K562 (cell line): ENCODE measurements at regions not wholly inside any gene's neighbourhood (a gene's known extent, or its start where the extent isn't known, plus 50 kb on each side); places are given as distances from the start of the nearest gene placed in this dataset.

Experiments
- ATAC-seq: fragments of 200-7000 bp; cut with Tn5 transposase; 3 replicates; pipeline ENCODE4 v1.9.1; 2020; ENCODE audit warnings: moderate library complexity
- BruUV-seq: library from RNA; stranded (reverse); fragments of 400-500 nt; replicated peaks from 2 replicates; lab custom pipeline; 2021; lab: Mats Ljungman, UMichigan
- CTCF ChIA-PET: fragments of 300-600 bp; formaldehyde crosslinking; extraction: SDS; loops from one replicate; lab custom pipeline; 2021; ENCODE audit warnings: low intra/inter-chr PET ratio; lab: Yijun Ruan, JAX
- POLR2A ChIA-PET: fragments of 300-600, 350-650 bp; sonication (Branson Sonifier 250); formaldehyde crosslinking; extraction: SDS; loops from one replicate; lab custom pipeline; 2021; ENCODE audit warnings: antibody characterized with exemption, inconsistent platforms; lab: Yijun Ruan, JAX
- DNase-seq, 4 experiments: peaks; one replicate each; pipeline versions ENCODE4 v3.0.0 to v3.0.0-alpha.2; 2011 to 2018; ENCODE audit warnings: low spot score in 3 of 4, mixed read lengths in 3 of 4; ENCODE audit errors: extremely low read depth in 1 of 4
- FAIRE-seq: peaks from 2 replicates; lab custom pipeline; 2011; peaks lifted over from hg19 to GRCh38; lab: Jason Lieb, UNC
- H2AFZ ChIP-seq: 2 replicates; pipeline ENCODE4 v1.6.0; 2011; ENCODE audit warnings: low read depth, low read length, control low read depth, inconsistent platforms
- H3K27ac ChIP-seq: fragments of 200-600 bp; 3 replicates; pipeline ENCODE4 v1.8.0; 2011; ENCODE audit warnings: low read depth, mild to moderate bottlenecking, control low read depth, inconsistent platforms, low read length, moderate library complexity, mixed read lengths; ENCODE audit errors: extremely low read depth
- H3K27me3 ChIP-seq, 2 experiments: fragments of 300-600 bp in 1 of 2; 2 replicates in 1 of 2; 3 replicates in 1 of 2; pipeline versions ENCODE4 v1.6.0 to v1.8.0; 2011; ENCODE audit warnings: inconsistent platforms in 2 of 2, low read length in 2 of 2, mild to moderate bottlenecking in 1 of 2, mixed read lengths in 1 of 2, moderate library complexity in 1 of 2; ENCODE audit not compliant: control insufficient read depth in 2 of 2, insufficient read depth in 2 of 2
- H3K36me3 ChIP-seq: fragments of 300-600 bp; 3 replicates; pipeline ENCODE4 v1.8.0; 2011; ENCODE audit warnings: mild to moderate bottlenecking, low read length, inconsistent platforms; ENCODE audit not compliant: control insufficient read depth, insufficient read depth
- H3K4me1 ChIP-seq, 2 experiments: fragments of 200-600 bp in 1 of 2; replicated peaks in 1 of 2; 2 replicates in 1 of 2; 3 replicates in 1 of 2; pipeline versions ENCODE4 v1.5.1 to v1.8.0; 2011; ENCODE audit warnings: inconsistent platforms in 2 of 2, low read length in 2 of 2, mild to moderate bottlenecking in 1 of 2, mixed read lengths in 1 of 2, moderate library complexity in 1 of 2; ENCODE audit not compliant: control insufficient read depth in 2 of 2, insufficient read depth in 2 of 2
- H3K4me2 ChIP-seq: 2 replicates; pipeline ENCODE4 v1.6.1; 2011; ENCODE audit warnings: low read length, control low read depth, inconsistent platforms, mixed read lengths; ENCODE audit not compliant: insufficient read depth
- H3K4me3 ChIP-seq: fragments of 200-600 bp; sonication (generic), shearing (Covaris generic); 2 replicates; pipeline ENCODE4 v1.5.1; 2016; ENCODE audit warnings: control low read depth, inconsistent platforms
- H3K79me2 ChIP-seq: fragments of 200-600 bp; 3 replicates; pipeline ENCODE4 v1.8.0; 2011; ENCODE audit warnings: low read length, inconsistent platforms; ENCODE audit not compliant: control insufficient read depth, insufficient read depth
- H3K9ac ChIP-seq, 2 experiments: 2 replicates each; pipeline versions ENCODE4 v1.6.0 to v1.6.1; 2011; ENCODE audit warnings: low read depth in 2 of 2, low read length in 2 of 2, control low read depth in 1 of 2, inconsistent platforms in 1 of 2, mild to moderate bottlenecking in 1 of 2, mixed read lengths in 1 of 2; ENCODE audit not compliant: insufficient read depth in 1 of 2
- H3K9me1 ChIP-seq: one replicate; pipeline ENCODE4 v1.6.0; 2011; ENCODE audit warnings: inconsistent platforms, mild to moderate bottlenecking, low read length, moderate library complexity; ENCODE audit not compliant: control insufficient read depth, insufficient read depth
- H3K9me3 ChIP-seq: replicated peaks from 2 replicates; pipeline ENCODE4 v1.5.1; 2011; ENCODE audit warnings: low read depth, low read length, inconsistent platforms; ENCODE audit not compliant: control insufficient read depth, insufficient read depth
- H4K20me1 ChIP-seq: replicated peaks from 2 replicates; pipeline ENCODE4 v1.6.1; 2011; ENCODE audit warnings: low read length, inconsistent platforms, mixed read lengths; ENCODE audit not compliant: control insufficient read depth, insufficient read depth
- BACH1 ChIP-seq: fragments of 200-800 bp; sonication (Bioruptor generic); IDR thresholded peaks from 2 replicates; pipeline ENCODE4 v1.6.1; 2016; ENCODE audit warnings: missing genetic modification characterization, missing compliant biosample characterization
- CBFB ChIP-seq: sonication (generic); formaldehyde crosslinking; IDR thresholded peaks from 2 replicates; pipeline ENCODE4 v1.4.0; 2020; ENCODE audit warnings: mild to moderate bottlenecking, missing genetic modification reagents
- ESRRB ChIP-seq: fragments of 250-450 bp; sonication (Bioruptor Pico); IDR thresholded peaks from 2 replicates; pipeline ENCODE4 v1.5.0; 2020; ENCODE audit warnings: mild to moderate bottlenecking, moderate library complexity, borderline replicate concordance
- FOXA1 ChIP-seq: fragments of 450-650 bp; IDR thresholded peaks from 2 replicates; pipeline ENCODE4 v1.6.1; 2016; ENCODE audit warnings: mild to moderate bottlenecking, borderline replicate concordance
- LCOR ChIP-seq: sonication (generic); formaldehyde crosslinking; IDR thresholded peaks from 2 replicates; pipeline ENCODE4 v1.8.0; 2022; ENCODE audit warnings: mild to moderate bottlenecking, missing genetic modification reagents
- POLR3G ChIP-seq: IDR thresholded peaks from 2 replicates; pipeline ENCODE4 v1.6.1; 2011; ENCODE audit not compliant: insufficient read length, insufficient replicate concordance; ENCODE audit errors: extremely low read depth
- RBM14 ChIP-seq: fragments of 200-400 bp; formaldehyde crosslinking; IDR thresholded peaks from 2 replicates; pipeline ENCODE4 v1.6.1; 2018; ENCODE audit warnings: low read depth, mild to moderate bottlenecking, low read length, moderate library complexity, borderline replicate concordance; ENCODE audit not compliant: insufficient read depth
- ZNF347 ChIP-seq: fragments of 450-650 bp; formaldehyde crosslinking; IDR thresholded peaks from 2 replicates; pipeline ENCODE4 v1.4.0; 2020; ENCODE audit warnings: low read depth, mild to moderate bottlenecking, moderate library complexity
- ZZZ3 ChIP-seq: fragments of 450-650 bp; IDR thresholded peaks from 2 replicates; pipeline ENCODE4 v1.6.1; 2016; ENCODE audit warnings: antibody characterized with exemption, mild to moderate bottlenecking, moderate library complexity
- WGBS: fragments of 100-300 bp; shearing (Covaris generic); methylation state at CpG from one replicate; pipeline ENCODE4 v1.1.6; 2016; ENCODE audit warnings: low coverage, mixed read lengths; ENCODE audit not compliant: insufficient coverage; ENCODE audit errors: missing lambda C conversion rate; 5-methylcytosine and 5-hydroxymethylcytosine counted together
- in situ Hi-C: fragments of 300-500 bp; cut with MboI; formaldehyde crosslinking; loops from 4 replicates; pipeline ENCODE4 v1.15.0; 2018; ENCODE audit warnings: inconsistent platforms, mixed read lengths
- intact Hi-C: fragments of 100-400 bp; cut with micrococcal nuclease; formaldehyde crosslinking; loops from 2 replicates; pipeline ENCODE4 v1.14.2; 2022
- TF ChIP-seq, protein P1 (sequence below): sonication (generic); formaldehyde crosslinking; IDR thresholded peaks from 2 replicates; pipeline ENCODE4 v1.8.1; 2022; ENCODE audit warnings: missing genetic modification reagents
- TF ChIP-seq, protein P2 (sequence below): fragments of 450-650 bp; formaldehyde crosslinking; IDR thresholded peaks from 2 replicates; pipeline ENCODE4 v1.4.0; 2020; ENCODE audit warnings: mild to moderate bottlenecking
- TF ChIP-seq, protein P3 (sequence below): fragments of 450-650 bp; IDR thresholded peaks from 2 replicates; pipeline ENCODE4 v1.7.0; 2016; ENCODE audit warnings: borderline replicate concordance

DNA sequence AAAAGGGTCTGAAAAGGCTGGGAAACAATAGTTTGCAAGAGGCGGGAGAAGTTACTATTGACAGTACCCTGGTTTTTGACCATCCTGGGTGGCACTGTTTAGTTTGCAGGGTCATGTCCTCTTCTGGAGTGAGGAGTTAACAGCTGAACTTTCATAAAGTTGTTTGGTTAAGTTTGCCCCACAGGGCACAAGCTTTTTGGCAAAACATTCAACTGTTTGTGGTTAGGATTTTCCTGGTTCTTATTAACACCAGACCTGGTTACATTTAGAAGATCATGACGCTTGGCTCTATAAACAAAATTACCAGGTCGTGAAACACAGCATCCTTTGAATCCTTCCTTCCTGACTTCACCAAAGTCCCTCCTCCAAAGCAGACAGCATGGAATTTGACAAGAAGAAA is 106.1 kb downstream of the RIN2 start:
- no peak for FAIRE-seq
- no peak for ATAC-seq
- no peaks in the 10 kb centered on the region for H3K9me3 ChIP-seq
- intact Hi-C loops (no loop called here), in situ Hi-C loops (no loop called here)
- ChIA-PET POLR2A (no interaction called here), CTCF (no interaction called here)
- TF ChIP-seq ZZZ3 (no peak), BACH1 (tag) (no peak), LCOR (CRISPR knock-in tag) (no peak)
- no peaks in the 10 kb centered on the region for H3K4me1 ChIP-seq
- H3K9me1 ChIP-seq: no peaks in the 10 kb centered on the region
- H3K4me2 ChIP-seq: no peak overlapping the region
- WGBS: 0% methylated on average over 3 of the region's 3 CpGs
- H2AFZ ChIP-seq: no peak overlapping the region
- H3K27me3 ChIP-seq: no peaks in the 10 kb centered on the region
- H3K4me3 ChIP-seq: no peak overlapping the region
- H4K20me1 ChIP-seq: no peaks in the 10 kb centered on the region; the same call in 1 of the 2 replicates
- DNase-seq: no peak
- no peaks in the 10 kb centered on the region for H3K79me2 ChIP-seq
- BruUV-seq: no TSS peak
- no peaks in the 10 kb centered on the region for H3K36me3 ChIP-seq
- no peak overlapping the region for H3K27ac ChIP-seq
- H3K9ac ChIP-seq: no peak overlapping the region

DNA sequence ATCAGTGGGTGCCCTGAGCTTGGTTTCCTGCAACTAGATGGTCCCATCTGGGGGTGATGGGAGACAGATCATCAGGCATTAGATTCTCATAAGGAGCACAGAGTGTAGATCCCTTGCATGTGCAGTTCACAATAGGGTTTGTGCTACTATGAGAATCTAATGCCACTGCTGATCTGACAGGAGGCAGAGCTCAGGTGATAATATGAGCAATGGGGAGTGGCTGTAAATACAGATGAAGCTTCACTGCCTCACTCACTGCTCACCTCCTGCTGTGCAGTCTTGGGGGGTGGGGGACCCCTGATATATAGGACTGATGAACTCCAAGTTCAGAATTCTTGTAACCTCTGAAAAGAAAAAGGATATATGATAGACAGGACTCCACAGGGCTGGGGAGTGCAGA is 108.0 kb downstream of the RIN2 start:
- Histone ChIP-seq H3K79me2 (no peaks in the 10 kb centered on the region), H3K4me3 (no peak overlapping the region), H3K4me1 (no peaks in the 10 kb centered on the region), H3K9me3 (no peaks in the 10 kb centered on the region), H3K4me2 (no peak overlapping the region), H2AFZ (no peak overlapping the region), H3K36me3 (no peaks in the 10 kb centered on the region), H3K27ac (no peak overlapping the region), H3K9me1 (no peaks in the 10 kb centered on the region), H3K27me3 (no peaks in the 10 kb centered on the region), H3K9ac (no peak overlapping the region), H4K20me1 (no peaks in the 10 kb centered on the region; the same call in 1 of the 2 replicates)
- in situ Hi-C loops (no loop called here), intact Hi-C loops (no loop called here)
- TF ChIP-seq ESRRB (CRISPR knock-in tag) (no peak), ZNF347 (CRISPR knock-in tag) (no peak), POLR3G (no peak), CBFB (no peak), RBM14 (no peak), FOXA1 (no peak)
- TF ChIP-seq, protein P1, sequence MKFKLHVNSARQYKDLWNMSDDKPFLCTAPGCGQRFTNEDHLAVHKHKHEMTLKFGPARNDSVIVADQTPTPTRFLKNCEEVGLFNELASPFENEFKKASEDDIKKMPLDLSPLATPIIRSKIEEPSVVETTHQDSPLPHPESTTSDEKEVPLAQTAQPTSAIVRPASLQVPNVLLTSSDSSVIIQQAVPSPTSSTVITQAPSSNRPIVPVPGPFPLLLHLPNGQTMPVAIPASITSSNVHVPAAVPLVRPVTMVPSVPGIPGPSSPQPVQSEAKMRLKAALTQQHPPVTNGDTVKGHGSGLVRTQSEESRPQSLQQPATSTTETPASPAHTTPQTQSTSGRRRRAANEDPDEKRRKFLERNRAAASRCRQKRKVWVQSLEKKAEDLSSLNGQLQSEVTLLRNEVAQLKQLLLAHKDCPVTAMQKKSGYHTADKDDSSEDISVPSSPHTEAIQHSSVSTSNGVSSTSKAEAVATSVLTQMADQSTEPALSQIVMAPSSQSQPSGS (CRISPR knock-in tag): no peak
- TF ChIP-seq, protein P2, sequence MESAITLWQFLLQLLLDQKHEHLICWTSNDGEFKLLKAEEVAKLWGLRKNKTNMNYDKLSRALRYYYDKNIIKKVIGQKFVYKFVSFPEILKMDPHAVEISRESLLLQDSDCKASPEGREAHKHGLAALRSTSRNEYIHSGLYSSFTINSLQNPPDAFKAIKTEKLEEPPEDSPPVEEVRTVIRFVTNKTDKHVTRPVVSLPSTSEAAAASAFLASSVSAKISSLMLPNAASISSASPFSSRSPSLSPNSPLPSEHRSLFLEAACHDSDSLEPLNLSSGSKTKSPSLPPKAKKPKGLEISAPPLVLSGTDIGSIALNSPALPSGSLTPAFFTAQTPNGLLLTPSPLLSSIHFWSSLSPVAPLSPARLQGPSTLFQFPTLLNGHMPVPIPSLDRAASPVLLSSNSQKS: no peak
- TF ChIP-seq, protein P3, sequence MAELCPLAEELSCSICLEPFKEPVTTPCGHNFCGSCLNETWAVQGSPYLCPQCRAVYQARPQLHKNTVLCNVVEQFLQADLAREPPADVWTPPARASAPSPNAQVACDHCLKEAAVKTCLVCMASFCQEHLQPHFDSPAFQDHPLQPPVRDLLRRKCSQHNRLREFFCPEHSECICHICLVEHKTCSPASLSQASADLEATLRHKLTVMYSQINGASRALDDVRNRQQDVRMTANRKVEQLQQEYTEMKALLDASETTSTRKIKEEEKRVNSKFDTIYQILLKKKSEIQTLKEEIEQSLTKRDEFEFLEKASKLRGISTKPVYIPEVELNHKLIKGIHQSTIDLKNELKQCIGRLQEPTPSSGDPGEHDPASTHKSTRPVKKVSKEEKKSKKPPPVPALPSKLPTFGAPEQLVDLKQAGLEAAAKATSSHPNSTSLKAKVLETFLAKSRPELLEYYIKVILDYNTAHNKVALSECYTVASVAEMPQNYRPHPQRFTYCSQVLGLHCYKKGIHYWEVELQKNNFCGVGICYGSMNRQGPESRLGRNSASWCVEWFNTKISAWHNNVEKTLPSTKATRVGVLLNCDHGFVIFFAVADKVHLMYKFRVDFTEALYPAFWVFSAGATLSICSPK: no peak
- FAIRE-seq: no peak
- no peak for ATAC-seq
- DNase-seq: no peak
- BruUV-seq: no TSS peak
- ChIA-PET POLR2A (no interaction called here), CTCF (no interaction called here)
